Epithelial cell of esophagus (primary cell): ENCODE measurements at regions not wholly inside any gene's neighbourhood (a gene's known extent, or its start where the extent isn't known, plus 50 kb on each side); places are given as distances from the start of the nearest gene placed in this dataset.
"Not testable (repeated sequence)": the region's sequence is repeated elsewhere in the genome, so short reads cannot be mapped to it uniquely, and the experiment has no call there.

Source experiments
- DNase-seq: peaks from one replicate; pipeline ENCODE4 v3.0.0; 2010; ENCODE audit warnings: low read depth
- H3K4me3 ChIP-seq: 2 replicates; pipeline ENCODE4 v1.5.1; 2011; ENCODE audit warnings: mild to moderate bottlenecking, low read length, control low read depth
- CTCF ChIP-seq: IDR thresholded peaks from 2 replicates; pipeline ENCODE4 v1.5.1; 2011; ENCODE audit warnings: low read depth, mild to moderate bottlenecking, low read length, control low read depth, inconsistent platforms; ENCODE audit not compliant: insufficient read depth; ENCODE audit errors: missing control alignments

- TF ChIP-seq CTCF = no peak
- H3K4me3 ChIP-seq = no peak overlapping the region
- DNase-seq = no peak
Observed at GRCh38 chr7:10507032-10507431, 466.6 kb upstream of the PHF14 start.

- H3K4me3 ChIP-seq = no peak overlapping the region
- DNase-seq = no peak
- no peak for TF ChIP-seq CTCF
Observed at GRCh38 chr7:10521306-10521705, 452.4 kb upstream of the PHF14 start.

- DNase-seq = not testable (repeated sequence)
Observed at GRCh38 chr7:10533429-10533828, 440.2 kb upstream of the PHF14 start.

GRCh38 chr7:10536561-10536960, 437.1 kb upstream of the PHF14 start:
- TF ChIP-seq CTCF = no peak
- H3K4me3 ChIP-seq = no peak overlapping the region
- no peak for DNase-seq

More at GRCh38 chr7:10533429-10533828, 440.2 kb upstream of the PHF14 start:
- H3K4me3 ChIP-seq = not testable (repeated sequence)

- no peak overlapping the region for H3K4me3 ChIP-seq
- TF ChIP-seq CTCF = no peak
- no peak for DNase-seq
Observed at GRCh38 chr7:10537764-10538163, 435.9 kb upstream of the PHF14 start.

- DNase-seq = no peak
- no peak overlapping the region for H3K4me3 ChIP-seq
- no peak for TF ChIP-seq CTCF
Observed at GRCh38 chr7:10557375-10557774, 416.3 kb upstream of the PHF14 start.

- TF ChIP-seq CTCF = no peak
- no peak for DNase-seq
- no peak overlapping the region for H3K4me3 ChIP-seq
Observed at GRCh38 chr7:10560497-10560896, 413.2 kb upstream of the PHF14 start.

- no peak overlapping the region for H3K4me3 ChIP-seq
- no peak for DNase-seq
- TF ChIP-seq CTCF = no peak
Observed at GRCh38 chr7:10568891-10569290, 404.8 kb upstream of the PHF14 start.
